ENCODE measurements at regions not wholly inside any gene's neighbourhood (a gene's known extent, or its start where the extent isn't known, plus 50 kb on each side); places are given as distances from the start of the nearest gene placed in this dataset.
A peak's percentile ranks its signal among the peaks of the same experiment; 100 is the strongest.

- no peak overlapping the region for H3K4me3 ChIP-seq (replicated peaks; ENCODE audit: low read depth, low read length)
- DNase-seq (ENCODE audit: low read depth) = peak; percentile 12
- no peak for TF ChIP-seq CTCF (IDR thresholded peaks at IDR 0.05; ENCODE audit: low read length, missing control alignments)
Observed at GRCh38 chr2:164044622-164045021, 308.8 kb upstream of the FIGN start.

- H3K4me3 ChIP-seq (replicated peaks; ENCODE audit: low read depth, low read length) = no peak overlapping the region
- no peak for TF ChIP-seq CTCF (IDR thresholded peaks at IDR 0.05; ENCODE audit: low read length, missing control alignments)
- DNase-seq (ENCODE audit: low read depth) = no peak
Observed at GRCh38 chr2:164039270-164039669, 303.5 kb upstream of the FIGN start.

GRCh38 chr2:164032995-164033394 lies 297.2 kb upstream of the FIGN start:
- TF ChIP-seq CTCF (IDR thresholded peaks at IDR 0.05; ENCODE audit: low read length, missing control alignments) = no peak
- DNase-seq (ENCODE audit: low read depth) = no peak
- H3K4me3 ChIP-seq (replicated peaks; ENCODE audit: low read depth, low read length) = no peak overlapping the region

- no peak for DNase-seq (ENCODE audit: low read depth)
- no peak overlapping the region for H3K4me3 ChIP-seq (replicated peaks; ENCODE audit: low read depth, low read length)
- TF ChIP-seq CTCF (IDR thresholded peaks at IDR 0.05; ENCODE audit: low read length, missing control alignments) = no peak
Observed at GRCh38 chr2:164030623-164031022, 294.8 kb upstream of the FIGN start.

- H3K4me3 ChIP-seq (replicated peaks; ENCODE audit: low read depth, low read length) = no peak overlapping the region
- peak; percentile 52 for DNase-seq (ENCODE audit: low read depth)
- no peak for TF ChIP-seq CTCF (IDR thresholded peaks at IDR 0.05; ENCODE audit: low read length, missing control alignments)
Observed at GRCh38 chr2:164028814-164029534, 293.2 kb upstream of the FIGN start.

GRCh38 chr2:164024396-164024795 lies 288.6 kb upstream of the FIGN start:
- no peak for DNase-seq (ENCODE audit: low read depth)
- no peak for TF ChIP-seq CTCF (IDR thresholded peaks at IDR 0.05; ENCODE audit: low read length, missing control alignments)
- no peak overlapping the region for H3K4me3 ChIP-seq (replicated peaks; ENCODE audit: low read depth, low read length)

GRCh38 chr2:164023896-164024295 lies 288.1 kb upstream of the FIGN start:
- no peak overlapping the region for H3K4me3 ChIP-seq (replicated peaks; ENCODE audit: low read depth, low read length)
- DNase-seq (ENCODE audit: low read depth) = no peak
- no peak for TF ChIP-seq CTCF (IDR thresholded peaks at IDR 0.05; ENCODE audit: low read length, missing control alignments)
